ENCODE measurements at regions not wholly inside any gene's neighbourhood (a gene's known extent, or its start where the extent isn't known, plus 50 kb on each side); places are given as distances from the start of the nearest gene placed in this dataset.

DNA sequence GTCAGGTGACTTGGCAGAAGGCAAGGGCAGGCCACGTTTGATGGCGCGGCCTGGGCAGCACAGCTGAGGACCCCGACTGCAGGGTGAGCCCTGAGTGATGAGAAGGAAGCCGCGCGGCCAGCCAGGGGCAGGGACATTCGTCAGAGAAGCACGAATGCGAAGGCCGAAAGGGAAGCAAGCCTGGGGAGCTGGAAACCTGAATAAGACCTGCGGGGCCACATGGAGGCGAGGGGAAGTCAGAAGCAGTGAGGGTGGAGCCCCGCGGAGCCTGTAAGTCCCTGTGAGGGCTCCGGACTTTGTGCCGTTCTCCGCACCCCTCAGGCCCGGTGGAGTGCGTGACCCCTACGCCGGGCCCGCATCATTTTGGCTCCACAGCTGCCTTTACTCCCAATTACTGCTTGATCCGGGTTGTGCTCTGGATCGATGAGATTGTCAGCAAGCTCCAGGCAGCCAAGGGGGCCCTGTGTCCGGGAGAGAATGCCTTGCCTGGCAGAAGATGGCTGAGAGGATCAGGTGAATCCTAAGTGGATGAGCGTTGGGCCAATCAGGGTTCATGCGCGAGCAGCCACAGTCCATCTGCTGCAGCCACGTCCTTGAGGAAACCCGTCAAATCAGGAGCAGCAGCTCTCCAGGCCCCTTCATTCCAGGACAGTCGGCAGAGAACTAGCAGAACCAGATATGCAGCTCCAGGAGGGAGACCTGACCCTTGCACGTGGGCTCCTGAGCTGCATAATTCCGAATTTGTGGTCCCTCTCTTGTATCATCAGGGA lies 293.3 kb upstream of the SHH start:
- intact Hi-C loops (cut with micrococcal nuclease; ENCODE audit: unreplicated experiment) (no loop called here), in situ Hi-C loops (cut with HindIII; ENCODE audit: extremely low pct_ligation_motif_present, low pct_unique_long_range_greater_than_20kb) (no loop called here)
- Histone ChIP-seq H3K27ac (ENCODE audit: extremely low read length, insufficient read depth, low read length) (no peak overlapping the region), H3K4me1 (ENCODE audit: insufficient read depth, low read length) (no peaks in the 10 kb centered on the region), H3K36me3 (replicated peaks in 1 of 2; ENCODE audit: control insufficient read depth in 1 of 2, insufficient read depth in 2 of 2, low read length in 2 of 2) (no peaks in the 10 kb centered on the region), H3K79me2 (ENCODE audit: insufficient read depth, low read length) (no peaks in the 10 kb centered on the region), H3K4me3 (replicated peaks in 1 of 3; ENCODE audit: insufficient read depth in 1 of 3, low read depth in 2 of 3, low read length in 3 of 3) (no peak overlapping the region), H2AFZ (ENCODE audit: low read length) (no peak overlapping the region), H3K4me2 (ENCODE audit: low read depth, low read length) (no peak overlapping the region), H3K9me3 (ENCODE audit: low read length) (no peaks in the 10 kb centered on the region), H3K27me3 (ENCODE audit: control insufficient read depth in 1 of 2, insufficient read depth in 2 of 2, low read length in 2 of 2) (peaks cover 2 to 7% of the 10 kb centered on the region in 2 experiments; a peak in 3 of 5 replicates), H4K20me1 (ENCODE audit: insufficient read depth, low read length) (no peaks in the 10 kb centered on the region), H3K9ac (ENCODE audit: insufficient read depth, low read depth, low read length) (no peak overlapping the region)
- no peak for FAIRE-seq
- 66% methylated on average over 13 of the region's 34 CpGs for WGBS (ENCODE audit: low lambda C conversion rate)
- ChIA-PET POLR2A (no interaction called here), CTCF (ENCODE audit: low intra/inter-chr PET ratio, low total read pairs) (no interaction called here)
- no peak for TF ChIP-seq XRCC5 (optimal IDR thresholded peaks at IDR 0.05; ENCODE audit: low read length)
- no peak for TF ChIP-seq ZNF616 (CRISPR knock-in tag; IDR thresholded peaks at IDR 0.05; ENCODE audit: low read depth)
- TF ChIP-seq NPAS2 (CRISPR knock-in tag; IDR thresholded peaks at IDR 0.05; ENCODE audit: borderline replicate concordance): no peak
- no peak for TF ChIP-seq TBL1XR1 (IDR thresholded peaks at IDR 0.05; ENCODE audit: borderline replicate concordance, low read length, partially characterized antibody)
- no peak for TF ChIP-seq ZNF17 (CRISPR knock-in tag; IDR thresholded peaks at IDR 0.05)
- TF ChIP-seq RBM39 (IDR thresholded peaks at IDR 0.05; ENCODE audit: low read depth, low read length, poor library complexity, severe bottlenecking): no peak
- no peak for TF ChIP-seq ZEB1 (IDR thresholded peaks at IDR 0.05; ENCODE audit: insufficient replicate concordance, low read depth)
- no peak for TF ChIP-seq TBP (CRISPR knock-in tag; IDR thresholded peaks at IDR 0.05)
- TF ChIP-seq ZNF18 (CRISPR knock-in tag; IDR thresholded peaks at IDR 0.05; ENCODE audit: insufficient replicate concordance): no peak
- TF ChIP-seq ZMYM2 (CRISPR knock-in tag; IDR thresholded peaks at IDR 0.05): no peak
- TF ChIP-seq, protein P1, sequence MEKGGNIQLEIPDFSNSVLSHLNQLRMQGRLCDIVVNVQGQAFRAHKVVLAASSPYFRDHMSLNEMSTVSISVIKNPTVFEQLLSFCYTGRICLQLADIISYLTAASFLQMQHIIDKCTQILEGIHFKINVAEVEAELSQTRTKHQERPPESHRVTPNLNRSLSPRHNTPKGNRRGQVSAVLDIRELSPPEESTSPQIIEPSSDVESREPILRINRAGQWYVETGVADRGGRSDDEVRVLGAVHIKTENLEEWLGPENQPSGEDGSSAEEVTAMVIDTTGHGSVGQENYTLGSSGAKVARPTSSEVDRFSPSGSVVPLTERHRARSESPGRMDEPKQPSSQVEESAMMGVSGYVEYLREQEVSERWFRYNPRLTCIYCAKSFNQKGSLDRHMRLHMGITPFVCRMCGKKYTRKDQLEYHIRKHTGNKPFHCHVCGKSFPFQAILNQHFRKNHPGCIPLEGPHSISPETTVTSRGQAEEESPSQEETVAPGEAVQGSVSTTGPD (CRISPR knock-in tag; IDR thresholded peaks at IDR 0.05): no peak
- no peak for TF ChIP-seq RFX3 (CRISPR knock-in tag; IDR thresholded peaks at IDR 0.05)
- no peak for TF ChIP-seq ZBTB2 (CRISPR knock-in tag; IDR thresholded peaks at IDR 0.05; ENCODE audit: low read depth)
- no TSS peak for BruUV-seq (replicated peaks)
- ATAC-seq: no peak
- DNase-seq (ENCODE audit: low spot score): no peak

Data from HepG2 (cell line).